ENCODE measurements at regions not wholly inside any gene's neighbourhood (a gene's known extent, or its start where the extent isn't known, plus 50 kb on each side); places are given as distances from the start of the nearest gene placed in this dataset.
A peak's percentile ranks its signal among the peaks of the same experiment; 100 is the strongest.

DNA sequence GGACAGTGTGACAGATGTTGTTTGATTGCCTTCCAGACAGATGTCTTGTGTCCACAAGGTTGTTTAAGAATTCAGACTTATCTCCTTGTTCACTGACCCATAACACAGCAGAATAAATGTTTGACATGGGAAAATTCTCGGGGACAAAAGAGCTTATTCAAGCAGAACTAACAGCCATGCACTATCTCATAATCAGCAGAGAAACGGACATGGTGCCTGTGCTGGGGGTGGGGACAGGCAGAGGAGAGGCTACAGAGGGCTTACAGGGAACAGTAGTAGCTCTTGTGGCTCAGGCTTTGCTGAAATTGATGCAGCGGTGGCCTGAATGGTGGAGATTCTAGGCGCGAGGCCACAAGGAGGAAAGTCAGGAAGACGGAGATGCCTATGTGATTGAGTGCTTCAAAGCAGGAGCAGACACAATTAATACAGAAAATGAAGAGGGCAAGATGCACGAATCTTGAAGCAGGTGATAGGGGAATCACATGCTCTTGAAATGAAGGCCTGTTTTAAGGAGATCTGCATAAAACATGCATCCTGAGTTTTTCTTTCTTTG is 62.0 kb upstream of the CAB39 start:
- peaks cover 10% of the 10 kb centered on the region for H3K4me1 Mint-ChIP-seq
- H3K4me3 Mint-ChIP-seq, result no peak overlapping the region
- TF ChIP-seq, protein P1, sequence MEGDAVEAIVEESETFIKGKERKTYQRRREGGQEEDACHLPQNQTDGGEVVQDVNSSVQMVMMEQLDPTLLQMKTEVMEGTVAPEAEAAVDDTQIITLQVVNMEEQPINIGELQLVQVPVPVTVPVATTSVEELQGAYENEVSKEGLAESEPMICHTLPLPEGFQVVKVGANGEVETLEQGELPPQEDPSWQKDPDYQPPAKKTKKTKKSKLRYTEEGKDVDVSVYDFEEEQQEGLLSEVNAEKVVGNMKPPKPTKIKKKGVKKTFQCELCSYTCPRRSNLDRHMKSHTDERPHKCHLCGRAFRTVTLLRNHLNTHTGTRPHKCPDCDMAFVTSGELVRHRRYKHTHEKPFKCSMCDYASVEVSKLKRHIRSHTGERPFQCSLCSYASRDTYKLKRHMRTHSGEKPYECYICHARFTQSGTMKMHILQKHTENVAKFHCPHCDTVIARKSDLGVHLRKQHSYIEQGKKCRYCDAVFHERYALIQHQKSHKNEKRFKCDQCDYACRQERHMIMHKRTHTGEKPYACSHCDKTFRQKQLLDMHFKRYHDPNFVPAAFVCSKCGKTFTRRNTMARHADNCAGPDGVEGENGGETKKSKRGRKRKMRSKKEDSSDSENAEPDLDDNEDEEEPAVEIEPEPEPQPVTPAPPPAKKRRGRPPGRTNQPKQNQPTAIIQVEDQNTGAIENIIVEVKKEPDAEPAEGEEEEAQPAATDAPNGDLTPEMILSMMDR (IDR thresholded peaks at IDR 0.05; ENCODE audit: unreplicated experiment), result no peak
- no peak overlapping the region for H3K27ac Mint-ChIP-seq
- H3K27me3 Mint-ChIP-seq (ENCODE audit: low read depth), result no peaks in the 10 kb centered on the region
- no peaks in the 10 kb centered on the region for H3K36me3 Mint-ChIP-seq
- H3K9me3 Mint-ChIP-seq, result no peaks in the 10 kb centered on the region
- no peak for DNase-seq (ENCODE audit: low spot score in 2 of 2, unreplicated experiment in 2 of 2)

DNA sequence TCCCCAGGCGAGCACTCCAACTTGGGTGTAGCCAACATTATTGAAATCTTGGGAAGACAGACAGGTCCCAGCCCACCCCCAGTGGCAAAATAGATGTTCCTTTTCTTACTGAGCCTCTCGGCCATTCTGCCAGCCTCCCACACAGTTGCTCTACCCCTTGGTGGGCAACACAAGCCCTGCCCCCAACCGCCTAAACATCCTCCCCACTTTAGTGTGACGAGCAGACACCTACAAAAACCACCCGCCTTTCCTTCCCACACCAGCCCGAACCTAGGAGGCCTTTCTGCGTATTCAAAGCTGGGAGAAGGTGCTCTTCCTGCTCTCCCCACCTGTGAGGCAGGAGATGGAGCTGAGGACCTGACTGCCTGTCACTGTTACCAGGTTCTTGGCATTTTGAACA is 58.6 kb upstream of the CAB39 start:
- Mint-ChIP-seq H3K4me3 (no peak overlapping the region), H3K9me3 (no peaks in the 10 kb centered on the region), H3K36me3 (no peaks in the 10 kb centered on the region), H3K27ac (peak overlapping the region; percentile 30), H3K4me1 (peaks cover 12% of the 10 kb centered on the region), H3K27me3 (ENCODE audit: low read depth) (no peaks in the 10 kb centered on the region)
- TF ChIP-seq, protein P1 (IDR thresholded peaks at IDR 0.05; ENCODE audit: unreplicated experiment), result no peak
- DNase-seq (ENCODE audit: low spot score in 2 of 2, unreplicated experiment in 2 of 2), result no peak

DNA sequence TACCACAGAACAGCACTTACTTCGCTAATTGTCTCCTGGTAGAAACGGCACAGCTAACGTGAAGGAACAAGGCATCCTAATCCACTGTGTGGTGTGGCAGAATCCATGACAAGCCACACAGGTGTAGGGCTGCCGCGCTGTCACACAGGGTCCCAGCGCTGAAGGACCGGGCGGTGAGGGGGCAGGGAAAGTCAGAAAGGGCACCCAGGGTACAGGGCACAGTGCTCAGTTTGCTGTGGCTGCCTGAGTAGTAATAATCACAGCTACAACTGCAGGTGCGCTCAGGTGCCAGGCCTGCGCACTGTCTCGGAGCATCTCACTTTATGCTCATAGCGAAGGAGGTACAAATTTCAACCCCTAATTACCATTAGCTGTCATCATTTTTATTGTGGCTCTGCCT is 55.2 kb upstream of the CAB39 start:
- Mint-ChIP-seq H3K4me1 (peaks cover 12% of the 10 kb centered on the region), H3K4me3 (no peak overlapping the region), H3K9me3 (no peaks in the 10 kb centered on the region), H3K27me3 (ENCODE audit: low read depth) (no peaks in the 10 kb centered on the region), H3K27ac (no peak overlapping the region), H3K36me3 (no peaks in the 10 kb centered on the region)
- DNase-seq (ENCODE audit: low spot score in 2 of 2, unreplicated experiment in 2 of 2), result no peak
- TF ChIP-seq, protein P1 (IDR thresholded peaks at IDR 0.05; ENCODE audit: unreplicated experiment), result no peak

DNA sequence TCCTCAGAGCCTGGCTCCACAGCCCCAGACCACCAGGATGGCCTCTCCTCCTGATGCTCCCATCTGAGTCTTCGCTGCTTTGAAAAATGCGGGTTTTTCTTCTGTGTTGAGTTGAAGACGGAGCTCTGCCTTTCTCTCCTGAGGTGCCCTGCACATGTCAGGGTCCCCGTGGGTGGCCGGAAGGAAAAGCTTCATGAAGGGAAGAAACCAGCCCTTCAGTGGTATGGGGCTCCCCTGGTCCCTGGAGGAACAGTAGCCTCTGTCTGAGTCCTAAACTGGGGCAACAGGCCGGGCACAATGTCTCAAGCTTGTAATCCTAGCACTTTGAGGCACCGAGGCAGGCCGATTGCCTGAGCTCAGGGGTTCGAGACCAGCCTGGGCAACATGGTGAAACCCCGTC is 54.7 kb upstream of the CAB39 start:
- no peak overlapping the region for H3K4me3 Mint-ChIP-seq
- H3K9me3 Mint-ChIP-seq, result no peaks in the 10 kb centered on the region
- peaks cover 12% of the 10 kb centered on the region for H3K4me1 Mint-ChIP-seq
- H3K27ac Mint-ChIP-seq, result peak overlapping the region; percentile 39
- no peak for DNase-seq (ENCODE audit: low spot score in 2 of 2, unreplicated experiment in 2 of 2)
- H3K36me3 Mint-ChIP-seq, result no peaks in the 10 kb centered on the region
- no peaks in the 10 kb centered on the region for H3K27me3 Mint-ChIP-seq (ENCODE audit: low read depth)
- TF ChIP-seq, protein P1 (IDR thresholded peaks at IDR 0.05; ENCODE audit: unreplicated experiment), result no peak

DNA sequence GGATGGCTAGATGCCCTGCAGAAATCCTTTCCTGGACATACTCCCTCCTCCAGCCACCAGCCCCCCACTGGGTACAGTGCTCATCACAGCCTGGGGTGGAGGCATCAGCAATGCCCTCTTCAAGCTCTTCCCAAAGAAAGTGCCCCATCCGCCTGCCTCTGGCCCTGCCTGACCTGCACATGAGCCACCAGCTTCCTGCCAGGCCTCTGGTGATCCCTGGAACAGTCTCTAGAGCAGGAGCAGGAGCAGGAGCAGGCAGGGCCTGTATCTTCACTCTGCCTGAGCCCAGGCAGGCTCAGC is 54.1 kb upstream of the CAB39 start:
- Mint-ChIP-seq H3K27me3 (ENCODE audit: low read depth) (no peaks in the 10 kb centered on the region), H3K9me3 (no peaks in the 10 kb centered on the region), H3K27ac (no peak overlapping the region), H3K36me3 (no peaks in the 10 kb centered on the region), H3K4me3 (no peak overlapping the region), H3K4me1 (peaks cover 12% of the 10 kb centered on the region)
- DNase-seq (ENCODE audit: low spot score in 2 of 2, unreplicated experiment in 2 of 2), result no peak
- TF ChIP-seq, protein P1 (IDR thresholded peaks at IDR 0.05; ENCODE audit: unreplicated experiment), result no peak

All from mesothelial cell of epicardium (in vitro differentiated cells).